Bronchial epithelial cell (primary cell): ENCODE measurements at regions not wholly inside any gene's neighbourhood (a gene's known extent, or its start where the extent isn't known, plus 50 kb on each side); places are given as distances from the start of the nearest gene placed in this dataset.
A peak's percentile ranks its signal among the peaks of the same experiment; 100 is the strongest.

Experiments
- DNase-seq: peaks from one replicate; pipeline ENCODE4 v3.0.0-alpha.2; 2010; ENCODE audit warnings: low read depth
- FAIRE-seq: peaks from 2 replicates; lab custom pipeline; 2011; peaks lifted over from hg19 to GRCh38; lab: Jason Lieb, UNC
- H3K27me3 ChIP-seq: 2 replicates; pipeline ENCODE4 v1.5.1; 2011; ENCODE audit warnings: low read length; ENCODE audit not compliant: control insufficient read depth, insufficient read depth
- H3K36me3 ChIP-seq: 2 replicates; pipeline ENCODE4 v1.5.1; 2011; ENCODE audit warnings: low read length; ENCODE audit not compliant: control insufficient read depth, insufficient read depth
- H3K4me3 ChIP-seq: 2 replicates; pipeline ENCODE4 v1.5.1; 2011; ENCODE audit warnings: mild to moderate bottlenecking, low read depth, low read length, control low read depth
- TF ChIP-seq, protein P1 (sequence below): IDR thresholded peaks from 2 replicates; pipeline ENCODE4 v1.5.1; 2011; ENCODE audit warnings: mild to moderate bottlenecking, moderate library complexity, low read length, control low read depth, inconsistent platforms; ENCODE audit not compliant: insufficient read depth, severe bottlenecking

- FAIRE-seq = no peak
Observed at GRCh38 chr1:157247005-157247763, 109.0 kb upstream of the ETV3 start.

GRCh38 chr1:157245823-157246222 lies 107.6 kb upstream of the ETV3 start:
- DNase-seq = no peak
- no peak for FAIRE-seq
- H3K4me3 ChIP-seq = no peak overlapping the region
- no peaks in the 10 kb centered on the region for H3K36me3 ChIP-seq
- H3K27me3 ChIP-seq = no peaks in the 10 kb centered on the region
- TF ChIP-seq, protein P1, sequence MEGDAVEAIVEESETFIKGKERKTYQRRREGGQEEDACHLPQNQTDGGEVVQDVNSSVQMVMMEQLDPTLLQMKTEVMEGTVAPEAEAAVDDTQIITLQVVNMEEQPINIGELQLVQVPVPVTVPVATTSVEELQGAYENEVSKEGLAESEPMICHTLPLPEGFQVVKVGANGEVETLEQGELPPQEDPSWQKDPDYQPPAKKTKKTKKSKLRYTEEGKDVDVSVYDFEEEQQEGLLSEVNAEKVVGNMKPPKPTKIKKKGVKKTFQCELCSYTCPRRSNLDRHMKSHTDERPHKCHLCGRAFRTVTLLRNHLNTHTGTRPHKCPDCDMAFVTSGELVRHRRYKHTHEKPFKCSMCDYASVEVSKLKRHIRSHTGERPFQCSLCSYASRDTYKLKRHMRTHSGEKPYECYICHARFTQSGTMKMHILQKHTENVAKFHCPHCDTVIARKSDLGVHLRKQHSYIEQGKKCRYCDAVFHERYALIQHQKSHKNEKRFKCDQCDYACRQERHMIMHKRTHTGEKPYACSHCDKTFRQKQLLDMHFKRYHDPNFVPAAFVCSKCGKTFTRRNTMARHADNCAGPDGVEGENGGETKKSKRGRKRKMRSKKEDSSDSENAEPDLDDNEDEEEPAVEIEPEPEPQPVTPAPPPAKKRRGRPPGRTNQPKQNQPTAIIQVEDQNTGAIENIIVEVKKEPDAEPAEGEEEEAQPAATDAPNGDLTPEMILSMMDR = no peak

More at GRCh38 chr1:157247005-157247763, 109.0 kb upstream of the ETV3 start:
- no peak for DNase-seq
- no peak overlapping the region for H3K4me3 ChIP-seq
- H3K27me3 ChIP-seq = no peaks in the 10 kb centered on the region
- TF ChIP-seq, protein P1 = no peak
- H3K36me3 ChIP-seq = no peaks in the 10 kb centered on the region

- Histone ChIP-seq H3K27me3 (no peaks in the 10 kb centered on the region), H3K36me3 (no peaks in the 10 kb centered on the region), H3K4me3 (no peak overlapping the region)
- TF ChIP-seq, protein P1 = no peak
- FAIRE-seq (no peak), DNase-seq (no peak)
Observed at GRCh38 chr1:157241185-157241538, 103.0 kb upstream of the ETV3 start.

- TF ChIP-seq, protein P1 = no peak
- Histone ChIP-seq H3K36me3 (no peaks in the 10 kb centered on the region), H3K4me3 (no peak overlapping the region), H3K27me3 (no peaks in the 10 kb centered on the region)
- DNase-seq (no peak), FAIRE-seq (no peak)
Observed at GRCh38 chr1:157240495-157241184, 102.4 kb upstream of the ETV3 start.

DNA sequence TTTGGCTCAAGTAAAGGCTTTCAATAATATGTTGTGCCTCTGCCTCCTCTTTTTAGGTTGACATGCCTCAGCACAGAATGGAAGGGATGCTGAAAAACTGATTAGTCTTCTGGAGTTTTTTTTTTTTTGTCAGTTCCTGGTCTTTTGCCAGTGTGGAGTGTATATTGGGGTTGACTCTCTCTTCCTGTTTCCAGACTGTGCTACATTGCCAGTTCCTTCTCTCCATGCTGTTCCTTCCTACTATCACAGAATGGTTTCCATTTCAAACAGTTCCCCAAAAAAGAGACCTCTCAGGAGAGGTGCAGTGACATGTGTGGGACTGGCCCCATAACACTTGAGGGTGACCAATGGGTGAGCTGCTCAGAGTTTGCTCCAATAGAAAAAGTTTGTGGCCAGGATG lies 101.7 kb upstream of the ETV3 start:
- Histone ChIP-seq H3K27me3 (no peaks in the 10 kb centered on the region), H3K4me3 (no peak overlapping the region), H3K36me3 (no peaks in the 10 kb centered on the region)
- TF ChIP-seq, protein P1 = no peak
- no peak for DNase-seq
- no peak for FAIRE-seq

DNA sequence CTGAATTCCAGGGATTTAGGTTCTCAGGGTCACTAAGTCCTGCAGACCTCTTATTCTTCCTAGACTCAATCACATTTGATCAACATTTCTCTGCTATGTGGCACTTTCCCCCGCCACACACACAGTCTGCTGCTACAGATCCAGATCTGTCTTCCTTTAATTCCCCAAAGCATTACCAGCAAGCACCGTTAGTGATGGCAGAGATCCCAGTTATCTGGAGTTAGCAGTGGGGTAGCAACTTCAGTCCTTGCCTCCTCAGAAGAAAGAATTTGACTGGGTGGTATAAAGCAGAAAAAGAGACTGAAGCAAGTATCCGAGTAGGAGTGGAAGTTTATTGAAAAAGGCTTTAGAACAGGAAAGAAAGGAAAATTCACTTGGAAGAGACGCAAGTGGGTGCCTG lies 100.4 kb upstream of the ETV3 start:
- no peaks in the 10 kb centered on the region for H3K36me3 ChIP-seq
- DNase-seq (no peak), FAIRE-seq (peak; percentile 77)
- H3K27me3 ChIP-seq = no peaks in the 10 kb centered on the region
- TF ChIP-seq, protein P1 = no peak
- H3K4me3 ChIP-seq = no peak overlapping the region
